ENCODE measurements at regions not wholly inside any gene's neighbourhood (a gene's known extent, or its start where the extent isn't known, plus 50 kb on each side); places are given as distances from the start of the nearest gene placed in this dataset.

GRCh38 chr2:120442923-120443571, 97.1 kb downstream of the INHBB start:
- ATAC-seq (peak; percentile 76 to 87 (median 80)), DNase-seq (peak; percentile 60 to 83 (median 74))
- no peak for TF ChIP-seq CTCF (IDR thresholded peaks at IDR 0.05)
- peak; percentile 36 for TF ChIP-seq POLR2A (IDR thresholded peaks at IDR 0.05)
- intact Hi-C loops (cut with DNase I): no loop called here
- Histone ChIP-seq H3K9me3 (no peaks in the 10 kb centered on the region), H3K4me3 (peak overlapping the region; percentile 18 to 39 (median 29)), H3K36me3 (no peaks in the 10 kb centered on the region), H3K27me3 (no peaks in the 10 kb centered on the region), H3K4me1 (peaks cover 0 to 11% (median 5%) of the 10 kb centered on the region in 4 donors), H3K27ac (peak overlapping the region in 1 of 3 donors; percentile 21)
- WGBS (ENCODE audit: insufficient coverage, low coverage, low lambda C conversion rate, missing lambda C conversion rate): 33% methylated on average over 13 of the region's 50 CpGs

- ATAC-seq: no peak
- intact Hi-C loops (cut with DNase I): no loop called here
Observed at GRCh38 chr2:120443946-120444345, 98.0 kb downstream of the INHBB start.

GRCh38 chr2:120444691-120445240, 98.8 kb downstream of the INHBB start:
- H3K4me3 ChIP-seq: no peak overlapping the region
- H3K36me3 ChIP-seq: no peaks in the 10 kb centered on the region
- DNase-seq (peak in 1 of 3 donors; percentile 22), ATAC-seq (no peak)
- no peak overlapping the region for H3K27ac ChIP-seq
- intact Hi-C loops (cut with DNase I): no loop called here
- H3K9me3 ChIP-seq: no peaks in the 10 kb centered on the region
- peaks cover 0 to 11% (median 5%) of the 10 kb centered on the region in 4 donors for H3K4me1 ChIP-seq
- no peaks in the 10 kb centered on the region for H3K27me3 ChIP-seq
- no peak for TF ChIP-seq CTCF (IDR thresholded peaks at IDR 0.05)
- WGBS (ENCODE audit: insufficient coverage, low coverage, low lambda C conversion rate, missing lambda C conversion rate): 100% methylated on average over 1 of the region's 9 CpGs

More at GRCh38 chr2:120443946-120444345, 98.0 kb downstream of the INHBB start:
- no peak for DNase-seq
- peaks cover 0 to 11% (median 5%) of the 10 kb centered on the region in 4 donors for H3K4me1 ChIP-seq
- no peak for TF ChIP-seq POLR2A (IDR thresholded peaks at IDR 0.05)
- TF ChIP-seq CTCF (IDR thresholded peaks at IDR 0.05): no peak
- no peaks in the 10 kb centered on the region for H3K9me3 ChIP-seq
- 84% methylated on average over 2 of the region's 4 CpGs for WGBS (ENCODE audit: insufficient coverage, low coverage, low lambda C conversion rate, missing lambda C conversion rate)
- H3K27me3 ChIP-seq: no peaks in the 10 kb centered on the region
- no peaks in the 10 kb centered on the region for H3K36me3 ChIP-seq
- H3K4me3 ChIP-seq: no peak overlapping the region
- no peak overlapping the region for H3K27ac ChIP-seq

GRCh38 chr2:120445449-120446143, 99.7 kb downstream of the INHBB start:
- Histone ChIP-seq H3K4me3 (no peak overlapping the region), H3K9me3 (no peaks in the 10 kb centered on the region), H3K27me3 (no peaks in the 10 kb centered on the region), H3K36me3 (no peaks in the 10 kb centered on the region), H3K4me1 (peaks cover 0 to 11% (median 5%) of the 10 kb centered on the region in 4 donors), H3K27ac (no peak overlapping the region)
- intact Hi-C loops (cut with DNase I): no loop called here
- DNase-seq: no peak
- ATAC-seq: no peak
- TF ChIP-seq POLR2A (IDR thresholded peaks at IDR 0.05) (no peak), CTCF (IDR thresholded peaks at IDR 0.05) (no peak)
- 95% methylated on average over 5 of the region's 7 CpGs for WGBS (ENCODE audit: insufficient coverage, low coverage, low lambda C conversion rate, missing lambda C conversion rate)
